Type B pancreatic cell (in vitro differentiated cells): ENCODE measurements at regions not wholly inside any gene's neighbourhood (a gene's known extent, or its start where the extent isn't known, plus 50 kb on each side); places are given as distances from the start of the nearest gene placed in this dataset.

ENCODE experiments used
- DNase-seq: peaks from one replicate; pipeline ENCODE4 v3.0.0; 2021; ENCODE audit warnings: mixed read lengths; ENCODE audit not compliant: unreplicated experiment; ENCODE audit errors: extremely low spot score
- H3K27ac Mint-ChIP-seq: 2 replicates; pipeline ENCODE4 v1.8.0; 2021; ENCODE audit warnings: mild to moderate bottlenecking, mixed read lengths
- H3K27me3 Mint-ChIP-seq: 2 replicates; pipeline ENCODE4 v1.8.0; 2021; ENCODE audit warnings: mixed read lengths
- H3K36me3 Mint-ChIP-seq: 2 replicates; pipeline ENCODE4 v1.8.0; 2021; ENCODE audit warnings: mixed read lengths
- H3K4me1 Mint-ChIP-seq: one replicate; pipeline ENCODE4 v1.8.0; 2021; ENCODE audit warnings: mixed read lengths; ENCODE audit not compliant: unreplicated experiment
- H3K4me3 Mint-ChIP-seq: 2 replicates; pipeline ENCODE4 v1.8.0; 2021; ENCODE audit warnings: mild to moderate bottlenecking, mixed read lengths
- H3K9me3 Mint-ChIP-seq: 2 replicates; pipeline ENCODE4 v1.8.0; 2021; ENCODE audit warnings: mixed read lengths
- CTCF ChIP-seq: fragments of 200-600 bp; sonication (generic); conservative IDR thresholded peaks from 2 replicates; pipeline ENCODE4 v1.5.0; 2021; ENCODE audit warnings: antibody characterized with exemption, mild to moderate bottlenecking

- H3K9me3 Mint-ChIP-seq, result no peaks in the 10 kb centered on the region
- no peaks in the 10 kb centered on the region for H3K36me3 Mint-ChIP-seq
- no peak for DNase-seq
- H3K27ac Mint-ChIP-seq, result peak overlapping the region; percentile 28
- peaks cover 35% of the 10 kb centered on the region for H3K27me3 Mint-ChIP-seq
- no peak overlapping the region for H3K4me3 Mint-ChIP-seq
- H3K4me1 Mint-ChIP-seq, result peaks cover 8% of the 10 kb centered on the region
- TF ChIP-seq CTCF, result no peak
Measured at GRCh38 chr10:113449006-113449695, 103.7 kb upstream of the HABP2 start.

- peak overlapping the region; percentile 59 for H3K27ac Mint-ChIP-seq
- no peak for DNase-seq
- peak overlapping the region; percentile 1 for H3K4me3 Mint-ChIP-seq
- H3K9me3 Mint-ChIP-seq, result no peaks in the 10 kb centered on the region
- peaks cover 8% of the 10 kb centered on the region for H3K4me1 Mint-ChIP-seq
- no peaks in the 10 kb centered on the region for H3K36me3 Mint-ChIP-seq
- H3K27me3 Mint-ChIP-seq, result peaks cover 38% of the 10 kb centered on the region
- no peak for TF ChIP-seq CTCF
Measured at GRCh38 chr10:113450046-113450804, 102.6 kb upstream of the HABP2 start.

- Mint-ChIP-seq H3K36me3 (no peaks in the 10 kb centered on the region), H3K27me3 (peaks cover 38% of the 10 kb centered on the region), H3K9me3 (no peaks in the 10 kb centered on the region), H3K27ac (peak overlapping the region; percentile 59), H3K4me3 (no peak overlapping the region), H3K4me1 (peaks cover 8% of the 10 kb centered on the region)
- no peak for DNase-seq
- no peak for TF ChIP-seq CTCF
Measured at GRCh38 chr10:113450906-113451305, 101.9 kb upstream of the HABP2 start.

GRCh38 chr10:113452146-113452845 is 100.6 kb upstream of the HABP2 start:
- Mint-ChIP-seq H3K4me3 (no peak overlapping the region), H3K4me1 (peaks cover 8% of the 10 kb centered on the region), H3K36me3 (no peaks in the 10 kb centered on the region), H3K9me3 (peaks cover under 1% of the 10 kb centered on the region), H3K27me3 (peaks cover 41% of the 10 kb centered on the region), H3K27ac (no peak overlapping the region)
- TF ChIP-seq CTCF, result no peak
- no peak for DNase-seq

- H3K36me3 Mint-ChIP-seq, result no peaks in the 10 kb centered on the region
- H3K4me1 Mint-ChIP-seq, result peaks cover 8% of the 10 kb centered on the region
- no peak overlapping the region for H3K27ac Mint-ChIP-seq
- H3K4me3 Mint-ChIP-seq, result no peak overlapping the region
- no peak for DNase-seq
- TF ChIP-seq CTCF, result no peak
- H3K9me3 Mint-ChIP-seq, result peaks cover 8% of the 10 kb centered on the region
- H3K27me3 Mint-ChIP-seq, result peaks cover 50% of the 10 kb centered on the region
Measured at GRCh38 chr10:113453351-113453750, 99.5 kb upstream of the HABP2 start.
